ENCODE measurements at regions not wholly inside any gene's neighbourhood (a gene's known extent, or its start where the extent isn't known, plus 50 kb on each side); places are given as distances from the start of the nearest gene placed in this dataset.
"Not testable (repeated sequence)": the region's sequence is repeated elsewhere in the genome, so short reads cannot be mapped to it uniquely, and the experiment has no call there.

DNA sequence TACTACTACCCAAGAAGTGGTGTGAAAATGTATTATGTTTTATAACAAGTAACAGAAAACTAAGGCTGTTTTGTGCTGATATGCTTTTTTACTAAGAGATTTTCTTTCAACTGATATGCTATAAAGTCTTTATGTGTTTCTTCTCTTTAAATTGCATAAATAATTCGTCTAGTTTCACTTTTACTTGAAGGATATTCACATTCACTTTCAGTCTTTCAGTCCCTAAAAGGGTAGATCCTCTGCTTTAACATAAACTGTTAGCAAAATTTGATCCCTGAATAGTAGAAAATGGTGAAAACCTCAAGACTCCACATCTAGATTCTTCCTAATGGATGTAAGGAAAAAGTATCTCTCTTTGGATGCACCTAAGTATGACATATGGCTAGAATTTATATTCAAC, 69.0 kb upstream of the FST start:
- no peak for DNase-seq (ENCODE audit: low read depth in 2 of 2)

GRCh38 chr5:53412499-53412898, 67.9 kb upstream of the FST start:
- DNase-seq (ENCODE audit: low read depth in 2 of 2): not testable (repeated sequence)

GRCh38 chr5:53416144-53416738, 64.2 kb upstream of the FST start:
- no peak for DNase-seq (ENCODE audit: low read depth in 2 of 2)

GRCh38 chr5:53418409-53418808, 62.0 kb upstream of the FST start:
- DNase-seq (ENCODE audit: low read depth in 2 of 2): no peak

DNA sequence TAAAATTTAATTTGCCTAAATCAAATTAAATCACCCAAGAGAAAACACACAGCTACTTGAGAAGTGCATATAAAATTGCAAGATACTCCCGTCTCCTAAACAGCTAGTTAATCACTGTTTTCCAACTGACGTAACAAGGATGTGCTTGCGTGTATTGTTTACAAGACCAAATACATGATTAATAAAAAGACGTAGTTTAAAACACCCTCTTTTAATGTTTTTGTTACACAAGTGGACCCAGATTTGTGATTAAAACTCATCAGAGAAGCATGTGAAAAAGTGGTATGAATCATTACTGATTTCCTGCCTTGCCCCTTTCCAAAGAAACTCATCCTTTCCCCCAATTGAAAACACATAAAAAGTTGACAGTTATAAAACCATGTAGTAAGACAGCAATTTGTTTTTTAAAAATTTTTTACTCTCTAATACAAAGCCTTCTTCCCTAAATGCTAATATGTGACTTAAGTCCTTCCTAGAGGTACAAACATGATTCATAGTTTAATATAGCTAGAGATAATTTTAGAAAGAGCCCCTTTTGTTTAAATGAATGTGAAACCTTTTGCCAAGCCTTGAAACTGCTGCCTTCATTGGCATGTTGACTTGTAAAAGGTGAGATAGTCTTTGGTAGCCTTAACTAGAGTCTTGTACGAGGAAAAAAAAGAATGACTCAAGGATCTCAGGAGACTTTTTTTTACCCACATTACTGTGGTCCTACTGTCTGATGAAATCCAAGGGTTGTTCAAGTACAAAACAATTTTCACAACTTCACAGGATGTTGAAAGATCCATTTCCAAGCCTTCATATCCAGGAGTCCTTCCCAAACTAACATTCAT, 61.4 kb upstream of the FST start:
- DNase-seq (ENCODE audit: low read depth in 2 of 2): no peak

GRCh38 chr5:53422539-53422938, 57.9 kb upstream of the FST start:
- no peak for DNase-seq (ENCODE audit: low read depth in 2 of 2)

DNA sequence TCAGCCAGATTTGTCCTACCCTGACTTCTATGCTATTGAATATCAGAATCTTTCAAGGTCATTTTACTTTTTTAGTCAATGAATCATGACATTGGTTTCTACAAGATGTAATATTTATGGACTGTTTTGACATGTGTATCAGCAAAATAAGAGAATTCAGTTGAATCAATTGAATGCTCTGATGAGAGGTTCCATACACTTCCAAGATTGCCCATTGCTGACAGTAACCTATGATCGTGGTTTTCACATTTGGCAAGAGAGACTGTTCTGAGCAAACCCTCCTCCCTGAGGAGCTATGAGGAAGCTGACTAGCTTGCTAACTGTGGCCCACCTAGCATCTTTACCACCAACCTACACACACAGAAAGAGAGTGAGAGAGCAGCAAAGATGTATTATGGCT, 56.7 kb upstream of the FST start:
- DNase-seq (ENCODE audit: low read depth in 2 of 2): no peak

GRCh38 chr5:53424686-53425615, 55.5 kb upstream of the FST start:
- no peak for DNase-seq (ENCODE audit: low read depth in 2 of 2)

GRCh38 chr5:53425687-53426511, 54.5 kb upstream of the FST start:
- peak in 1 of 2 donors; percentile 9 for DNase-seq (ENCODE audit: low read depth in 2 of 2)

DNA sequence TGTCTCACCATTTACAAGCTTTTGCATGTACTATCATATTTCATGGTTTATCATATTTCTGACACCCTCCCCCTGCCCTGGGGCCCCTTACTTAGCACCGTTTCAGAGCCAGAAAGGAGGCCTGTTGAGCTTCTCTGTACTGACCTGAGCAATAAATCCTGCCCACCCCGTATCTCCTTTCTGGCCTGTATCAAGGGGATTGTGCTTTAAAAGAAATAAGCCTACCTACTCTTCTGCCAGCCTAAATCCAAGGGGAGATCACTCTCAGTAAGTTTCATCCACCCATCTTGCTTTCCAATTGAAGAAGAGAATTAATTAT, 54.0 kb upstream of the FST start:
- DNase-seq (ENCODE audit: low read depth in 2 of 2): no peak

DNA sequence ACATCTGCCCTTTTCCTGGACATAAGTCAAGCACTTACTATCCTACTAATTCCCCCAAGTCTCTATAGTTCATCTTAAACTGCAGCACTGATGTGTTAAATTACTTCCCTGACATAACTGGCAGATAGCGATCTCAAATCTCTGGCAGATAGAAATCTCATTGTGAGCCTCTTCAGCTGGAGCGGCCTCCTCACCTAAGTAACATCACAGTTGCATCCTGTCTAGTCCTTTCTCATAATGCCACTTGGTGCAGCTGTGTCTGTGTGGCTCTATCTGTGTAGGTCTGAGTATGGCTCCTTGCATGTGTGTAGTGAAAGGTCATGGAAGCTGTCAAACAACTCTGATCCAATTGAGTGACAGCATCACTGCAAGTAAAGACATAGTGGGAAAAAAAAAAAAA, 53.6 kb upstream of the FST start:
- DNase-seq (ENCODE audit: low read depth in 2 of 2): no peak

GRCh38 chr5:53427965-53428364, 52.5 kb upstream of the FST start:
- DNase-seq (ENCODE audit: low read depth in 2 of 2): no peak

DNA sequence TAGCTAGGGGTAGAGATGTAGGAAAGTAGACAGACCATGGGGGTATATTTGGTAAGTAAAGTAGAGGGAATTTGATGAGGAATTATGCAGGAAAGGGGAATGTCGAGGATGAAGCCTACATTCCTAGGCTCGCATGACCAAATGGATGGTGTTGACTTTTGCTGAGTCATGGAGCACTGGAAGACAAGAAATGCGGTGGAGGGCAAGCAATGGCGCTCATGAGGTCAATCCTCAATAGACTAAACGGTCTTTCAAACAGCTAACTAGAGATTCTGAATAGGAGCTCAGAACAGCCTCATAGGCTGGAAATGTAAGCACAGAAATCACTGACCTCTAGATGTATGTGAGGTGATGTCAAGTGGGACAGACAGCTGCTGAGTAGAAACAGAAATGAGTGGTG, 50.7 kb upstream of the FST start:
- no peak for DNase-seq (ENCODE audit: low read depth in 2 of 2)

DNA sequence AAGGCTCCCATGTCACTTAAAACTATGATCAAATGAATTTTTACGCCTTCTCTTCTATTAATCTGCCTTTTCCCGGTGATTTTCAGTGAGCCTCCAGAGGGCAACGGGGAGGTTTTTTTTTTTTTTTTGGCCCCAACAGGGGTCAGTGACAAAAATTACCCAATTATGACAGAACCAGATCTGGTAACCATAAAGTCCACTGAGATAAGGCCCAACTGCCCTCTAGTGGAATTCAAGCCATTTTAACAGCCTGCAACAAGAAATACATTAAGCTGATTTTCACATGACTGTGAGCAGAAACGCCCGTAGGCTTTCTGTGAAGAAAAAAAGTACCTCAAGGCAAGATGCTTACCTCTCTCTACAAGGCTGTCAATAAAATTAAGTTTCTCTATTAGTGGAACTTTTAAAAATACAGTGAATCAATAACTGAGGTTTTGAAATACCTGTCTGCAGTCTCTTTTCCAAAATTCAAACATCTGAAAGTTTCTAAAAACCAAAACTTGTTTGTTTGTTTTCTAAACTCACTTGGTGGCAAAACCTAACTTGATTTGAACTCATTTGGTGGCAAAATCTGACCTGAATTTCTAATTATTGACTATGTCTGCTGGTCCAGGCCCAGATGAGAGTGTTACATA, 49.7 kb upstream of the FST start:
- DNase-seq (ENCODE audit: low read depth in 2 of 2): no peak
